SJSA1 (cell line): ENCODE measurements at regions not wholly inside any gene's neighbourhood (a gene's known extent, or its start where the extent isn't known, plus 50 kb on each side); places are given as distances from the start of the nearest gene placed in this dataset.

Experiments
- DNase-seq, 2 experiments: peaks; one replicate each; pipeline ENCODE4 v3.0.0-alpha.2; 2015 to 2020; ENCODE audit warnings: low spot score in 2 of 2, low read depth in 1 of 2
- H3K27ac ChIP-seq: fragments of 250-450 bp; sonication (Bioruptor Pico); 2 replicates; pipeline ENCODE4 v1.5.1; 2020; ENCODE audit warnings: mild to moderate bottlenecking, moderate library complexity
- H3K27me3 ChIP-seq: fragments of 250-450 bp; sonication (Bioruptor Pico); replicated peaks from 2 replicates; pipeline ENCODE4 v1.5.1; 2020; ENCODE audit warnings: mild to moderate bottlenecking, moderate library complexity
- H3K36me3 ChIP-seq: fragments of 250-450 bp; sonication (Bioruptor Pico); 2 replicates; pipeline ENCODE4 v1.5.1; 2020; ENCODE audit warnings: mild to moderate bottlenecking
- H3K4me1 ChIP-seq: fragments of 250-450 bp; sonication (Bioruptor Pico); replicated peaks from 2 replicates; pipeline ENCODE4 v1.6.1; 2021; ENCODE audit warnings: mild to moderate bottlenecking
- H3K4me3 ChIP-seq: fragments of 250-450 bp; sonication (Bioruptor Pico); 2 replicates; pipeline ENCODE4 v1.5.1; 2020; ENCODE audit warnings: mild to moderate bottlenecking
- H3K9me3 ChIP-seq: fragments of 250-450 bp; sonication (Bioruptor Pico); replicated peaks from 2 replicates; pipeline ENCODE4 v1.5.1; 2020; ENCODE audit warnings: mild to moderate bottlenecking

DNA sequence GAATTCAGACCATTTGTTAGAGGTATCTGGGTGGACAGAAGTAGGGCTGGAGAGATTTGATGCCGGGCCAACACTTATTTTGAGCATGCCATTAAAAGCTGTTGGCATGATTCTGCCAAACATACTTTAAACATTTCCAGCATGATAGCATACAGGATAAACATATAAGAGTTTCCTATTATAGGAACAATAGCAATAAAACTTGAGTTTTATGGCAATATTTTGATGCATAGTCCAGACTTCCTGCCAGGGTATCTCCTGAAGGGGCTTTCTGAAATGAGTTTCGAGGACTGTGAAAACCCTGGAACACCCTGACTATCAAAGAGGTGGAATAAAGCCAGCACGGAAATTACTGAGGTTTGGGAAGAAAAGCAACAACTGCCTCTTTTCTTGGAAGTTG, 1398.0 kb upstream of the NXPH2 start:
- peak in 1 of 2 experiments; percentile 2 for DNase-seq
- Histone ChIP-seq H3K27ac (no peak overlapping the region), H3K27me3 (no peaks in the 10 kb centered on the region), H3K36me3 (no peaks in the 10 kb centered on the region), H3K4me1 (no peaks in the 10 kb centered on the region), H3K4me3 (no peak overlapping the region), H3K9me3 (no peaks in the 10 kb centered on the region)

DNA sequence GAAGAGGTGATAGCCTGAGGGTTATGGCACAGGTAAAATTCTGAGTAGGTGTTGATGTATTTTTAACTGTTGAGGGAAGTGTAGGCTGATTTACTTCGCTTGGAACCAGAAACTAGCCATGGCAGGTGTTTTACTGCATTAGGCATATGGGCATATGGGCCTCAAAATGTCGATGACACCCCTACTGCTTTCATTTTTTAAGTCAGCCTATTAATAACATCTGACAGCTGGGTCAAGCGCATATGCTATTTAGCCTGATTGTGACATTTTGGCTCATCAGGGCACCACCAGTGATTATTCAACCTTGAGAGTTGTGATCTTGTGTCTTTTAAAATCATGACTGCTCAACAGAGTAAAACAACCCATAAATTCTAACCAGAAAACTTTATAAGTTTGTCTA, 1396.9 kb upstream of the NXPH2 start:
- Histone ChIP-seq H3K36me3 (no peaks in the 10 kb centered on the region), H3K4me3 (no peak overlapping the region), H3K4me1 (no peaks in the 10 kb centered on the region), H3K9me3 (no peaks in the 10 kb centered on the region), H3K27me3 (no peaks in the 10 kb centered on the region), H3K27ac (no peak overlapping the region)
- DNase-seq, result no peak

DNA sequence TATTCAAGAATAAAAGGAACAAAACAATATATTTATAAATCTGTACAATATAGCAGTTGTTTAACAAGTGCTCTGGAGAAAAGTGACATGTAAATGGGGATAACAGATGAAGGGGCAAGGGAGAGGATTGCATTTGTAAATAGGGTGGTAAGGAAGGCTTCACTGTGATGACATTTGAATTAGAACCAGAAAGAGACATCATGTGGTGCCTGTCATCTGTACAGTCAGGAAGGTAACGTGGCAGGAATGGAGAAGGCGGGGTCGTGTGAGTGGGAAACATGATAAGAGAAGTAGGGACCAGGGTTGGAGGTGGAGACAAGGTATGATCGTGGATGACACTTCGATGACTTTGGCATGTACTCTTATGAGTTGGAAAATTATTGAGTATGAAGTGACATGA, 1393.6 kb upstream of the NXPH2 start:
- Histone ChIP-seq H3K27me3 (no peaks in the 10 kb centered on the region), H3K4me1 (no peaks in the 10 kb centered on the region), H3K27ac (no peak overlapping the region), H3K4me3 (no peak overlapping the region), H3K36me3 (no peaks in the 10 kb centered on the region; the same call in 1 of the 2 replicates), H3K9me3 (no peaks in the 10 kb centered on the region; the same call in 1 of the 2 replicates)
- no peak for DNase-seq

DNA sequence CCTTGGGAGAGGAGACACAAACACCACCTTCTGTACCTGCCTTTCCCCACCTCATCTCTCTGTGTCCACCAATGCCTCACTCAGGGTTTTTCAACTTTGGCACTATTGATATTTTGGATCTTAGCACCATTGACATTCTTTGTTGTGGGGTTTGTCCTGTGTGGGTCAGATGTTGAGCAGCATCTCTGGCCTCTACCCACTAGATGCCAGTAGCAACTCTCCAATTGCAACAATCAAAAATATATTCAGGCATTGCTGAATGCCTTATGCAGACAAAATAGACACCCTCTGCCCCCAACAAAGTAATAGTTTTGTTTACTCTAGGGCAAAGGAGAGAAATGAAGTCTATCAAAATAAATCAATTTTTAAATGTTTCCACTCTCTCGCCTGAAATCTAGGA, 1384.3 kb upstream of the NXPH2 start:
- Histone ChIP-seq H3K4me3 (no peak overlapping the region), H3K36me3 (no peaks in the 10 kb centered on the region), H3K9me3 (peaks cover 3% of the 10 kb centered on the region; the same call in 1 of the 2 replicates), H3K27me3 (no peaks in the 10 kb centered on the region), H3K27ac (no peak overlapping the region), H3K4me1 (no peaks in the 10 kb centered on the region)
- no peak for DNase-seq

DNA sequence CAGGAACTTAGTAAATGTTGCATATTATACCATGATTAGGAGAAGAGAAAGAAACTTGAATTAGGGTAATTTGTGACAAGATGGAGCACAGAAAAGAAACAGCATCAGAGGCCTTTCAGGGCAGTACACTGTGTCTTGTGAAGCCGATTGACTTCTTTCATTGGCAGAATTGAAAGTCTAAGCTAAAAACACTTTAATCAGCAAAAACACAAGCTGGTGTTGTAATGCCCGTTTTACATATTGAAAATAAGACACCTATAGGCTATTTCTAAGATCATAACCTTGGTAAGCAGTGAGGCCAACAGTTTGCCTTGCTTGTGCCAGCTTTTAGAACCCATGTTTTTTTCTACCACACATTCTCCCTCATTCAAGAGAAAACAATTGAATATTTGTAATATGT, 1378.1 kb upstream of the NXPH2 start:
- Histone ChIP-seq H3K27ac (no peak overlapping the region), H3K4me3 (no peak overlapping the region), H3K27me3 (no peaks in the 10 kb centered on the region), H3K36me3 (no peaks in the 10 kb centered on the region), H3K9me3 (0 out of 2 replicates have a peak, but pooled peaks cover 3% of the 10 kb centered on the region), H3K4me1 (no peaks in the 10 kb centered on the region)
- DNase-seq, result no peak

DNA sequence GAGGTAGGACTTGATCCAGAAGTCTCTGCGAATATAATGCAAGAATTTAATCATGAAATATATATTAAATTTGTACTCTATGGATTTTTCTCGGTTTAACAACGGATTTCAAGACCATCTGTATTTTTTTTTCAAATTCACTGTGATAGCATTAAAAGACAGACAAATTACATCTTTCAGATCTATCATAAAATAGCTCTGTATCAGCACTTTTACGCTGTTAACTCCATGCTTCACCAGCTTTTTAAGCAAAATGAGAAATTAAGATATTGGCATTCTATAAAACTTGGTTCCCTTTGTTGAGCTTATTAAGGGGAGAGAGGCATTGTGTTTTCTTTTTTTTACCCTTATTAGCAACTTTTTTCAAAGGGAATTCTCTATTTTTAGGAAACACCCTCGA, 1377.6 kb upstream of the NXPH2 start:
- Histone ChIP-seq H3K4me3 (no peak overlapping the region), H3K36me3 (no peaks in the 10 kb centered on the region), H3K27ac (no peak overlapping the region), H3K27me3 (no peaks in the 10 kb centered on the region), H3K4me1 (no peaks in the 10 kb centered on the region), H3K9me3 (0 out of 2 replicates have a peak, but pooled peaks cover 3% of the 10 kb centered on the region)
- DNase-seq, result no peak

DNA sequence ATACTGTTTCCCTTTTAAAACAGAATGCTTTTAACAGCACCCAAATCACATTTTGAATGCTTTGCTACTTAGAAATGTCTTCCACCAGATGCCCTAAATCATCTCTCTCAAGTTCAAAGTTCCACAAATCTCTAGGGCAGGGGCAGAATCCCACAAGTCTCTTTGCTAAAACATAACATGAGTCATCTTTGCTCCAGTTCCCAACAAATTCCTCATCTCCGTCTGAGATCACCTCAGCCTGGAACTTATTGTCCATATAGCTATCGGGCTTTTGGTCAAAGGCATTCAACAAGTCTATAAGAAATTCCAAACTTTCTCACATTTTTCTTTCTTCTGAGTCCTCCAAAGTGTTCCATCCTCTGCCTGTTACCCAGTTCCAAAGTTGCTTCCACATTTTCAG, 1374.5 kb upstream of the NXPH2 start:
- no peaks in the 10 kb centered on the region for H3K27me3 ChIP-seq
- H3K27ac ChIP-seq, result no peak overlapping the region
- H3K36me3 ChIP-seq, result no peaks in the 10 kb centered on the region
- no peak for DNase-seq
- no peaks in the 10 kb centered on the region for H3K4me1 ChIP-seq
- H3K9me3 ChIP-seq, result no peaks in the 10 kb centered on the region
- no peak overlapping the region for H3K4me3 ChIP-seq

DNA sequence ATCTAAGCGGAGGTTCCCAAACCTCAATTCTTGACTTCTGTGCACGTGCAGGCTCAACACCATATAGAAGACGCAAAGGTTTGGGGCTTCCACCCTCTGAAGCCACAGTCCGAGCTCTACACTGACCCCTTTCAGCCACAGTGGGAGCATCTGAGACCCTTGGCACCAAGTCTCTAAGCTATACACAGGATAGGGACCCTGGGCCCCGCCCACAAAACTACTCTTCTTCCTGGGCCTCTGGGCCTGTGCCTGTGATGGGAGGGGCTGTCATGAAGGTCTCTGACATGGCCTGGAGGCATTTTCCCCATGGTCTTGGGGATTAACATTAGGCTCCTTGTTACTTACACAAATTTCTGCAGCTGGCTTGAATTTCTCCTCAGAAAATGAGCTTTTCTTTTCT, 1374.1 kb upstream of the NXPH2 start:
- Histone ChIP-seq H3K4me3 (no peak overlapping the region), H3K36me3 (no peaks in the 10 kb centered on the region), H3K27me3 (no peaks in the 10 kb centered on the region), H3K4me1 (no peaks in the 10 kb centered on the region), H3K27ac (no peak overlapping the region), H3K9me3 (no peaks in the 10 kb centered on the region)
- DNase-seq, result no peak

DNA sequence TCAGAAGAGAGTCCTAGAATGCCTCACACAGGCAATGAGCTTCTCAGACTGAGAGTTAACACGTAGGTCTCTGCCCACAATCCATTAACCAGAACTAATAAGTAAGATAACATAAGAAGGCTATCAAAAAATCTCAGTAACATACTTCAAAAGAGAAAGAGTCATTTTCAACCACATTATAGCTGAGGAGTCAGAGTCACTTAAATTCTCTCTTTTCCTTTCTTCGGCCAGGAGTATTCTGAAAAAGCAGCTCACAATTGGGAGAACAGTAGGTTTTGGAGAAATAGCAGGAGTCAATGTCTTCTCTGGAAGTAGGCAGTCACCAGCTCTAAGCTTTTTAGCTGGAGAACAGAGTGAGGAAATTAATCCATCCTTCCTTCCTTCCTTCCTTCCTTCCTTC, 1364.4 kb upstream of the NXPH2 start:
- no peak overlapping the region for H3K27ac ChIP-seq
- no peaks in the 10 kb centered on the region for H3K27me3 ChIP-seq
- DNase-seq, result no peak
- no peaks in the 10 kb centered on the region for H3K36me3 ChIP-seq
- H3K4me1 ChIP-seq, result no peaks in the 10 kb centered on the region
- no peaks in the 10 kb centered on the region for H3K9me3 ChIP-seq
- no peak overlapping the region for H3K4me3 ChIP-seq

DNA sequence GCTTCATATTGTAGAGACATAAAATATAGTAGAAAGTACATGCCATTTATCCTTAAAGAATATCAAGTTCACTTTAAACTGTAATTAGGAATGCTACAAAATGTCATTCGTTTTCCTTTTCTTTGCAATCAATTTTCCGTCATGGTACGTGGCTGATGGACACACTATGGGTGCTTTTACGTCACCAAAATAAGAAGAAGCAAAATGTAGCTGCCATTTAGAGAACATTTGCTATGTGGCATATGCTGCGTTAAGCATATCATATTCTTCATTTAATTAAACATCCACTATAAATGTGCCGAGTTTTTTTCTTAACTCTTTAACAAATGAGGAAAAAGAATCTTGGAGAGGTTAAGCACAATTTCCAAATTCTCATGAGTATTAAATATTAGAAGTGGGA, 1358.5 kb upstream of the NXPH2 start:
- no peak for DNase-seq
- Histone ChIP-seq H3K36me3 (no peaks in the 10 kb centered on the region), H3K9me3 (no peaks in the 10 kb centered on the region), H3K4me3 (no peak overlapping the region), H3K4me1 (no peaks in the 10 kb centered on the region), H3K27me3 (no peaks in the 10 kb centered on the region), H3K27ac (no peak overlapping the region)

DNA sequence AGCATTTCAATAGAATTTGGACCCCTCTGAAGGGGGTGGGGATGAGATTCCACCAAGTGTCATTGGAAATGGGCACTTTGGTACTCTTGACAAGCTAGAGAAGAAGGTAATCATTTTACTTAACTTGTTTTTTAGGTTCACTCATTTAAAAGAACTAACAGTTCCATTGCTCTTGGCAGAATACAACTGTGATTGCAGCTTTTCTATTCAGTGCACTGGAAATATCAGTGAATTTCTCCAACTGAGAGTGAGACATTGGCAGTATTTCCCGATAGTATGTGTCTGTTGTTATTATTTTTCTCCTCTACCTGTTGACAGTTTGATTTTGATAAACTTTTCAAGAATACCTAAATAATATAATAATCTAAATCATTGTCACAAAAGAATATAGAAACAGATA, 1356.7 kb upstream of the NXPH2 start:
- Histone ChIP-seq H3K27ac (no peak overlapping the region), H3K4me1 (no peaks in the 10 kb centered on the region), H3K27me3 (no peaks in the 10 kb centered on the region), H3K4me3 (no peak overlapping the region), H3K9me3 (no peaks in the 10 kb centered on the region), H3K36me3 (no peaks in the 10 kb centered on the region)
- DNase-seq, result no peak

DNA sequence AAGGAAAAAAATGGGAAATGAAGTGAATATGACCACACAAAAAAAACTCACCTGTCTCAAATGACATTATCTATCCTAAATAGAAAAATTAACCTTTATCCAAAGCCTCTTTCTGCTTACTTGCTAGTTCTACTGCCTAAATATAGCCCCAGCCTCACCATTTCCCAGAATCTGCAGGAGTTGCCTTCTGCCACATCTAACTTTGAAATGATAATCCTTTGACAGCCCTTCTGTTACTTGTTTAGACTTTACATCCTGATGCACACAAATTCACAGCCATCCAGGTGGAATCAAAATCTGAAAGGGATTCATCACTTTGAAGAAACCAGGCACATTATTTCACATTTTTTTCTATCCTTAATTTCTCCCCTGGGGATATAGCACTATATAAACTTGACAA, 1356.2 kb upstream of the NXPH2 start:
- Histone ChIP-seq H3K4me1 (no peaks in the 10 kb centered on the region), H3K4me3 (no peak overlapping the region), H3K27ac (no peak overlapping the region), H3K36me3 (no peaks in the 10 kb centered on the region), H3K9me3 (no peaks in the 10 kb centered on the region), H3K27me3 (no peaks in the 10 kb centered on the region)
- DNase-seq, result no peak

DNA sequence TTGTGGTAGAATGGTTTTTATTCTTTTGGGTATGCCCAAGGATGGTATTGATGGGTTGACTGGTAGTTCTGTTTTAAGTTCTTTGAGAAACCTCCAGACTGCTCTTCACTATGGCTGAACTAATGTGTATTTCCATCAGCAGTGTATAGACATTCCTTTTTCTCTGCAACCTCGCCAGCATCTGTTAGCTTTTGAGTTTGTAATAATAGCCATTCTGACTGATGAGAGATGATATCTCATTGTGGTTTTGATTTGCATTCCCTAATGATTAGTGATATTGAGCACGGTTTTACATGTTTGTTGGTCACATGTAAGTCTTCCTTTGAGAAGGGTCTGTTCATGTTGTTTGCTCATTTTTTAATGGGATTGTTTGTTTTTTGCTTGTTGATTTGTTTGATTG, 1348.7 kb upstream of the NXPH2 start:
- no peaks in the 10 kb centered on the region for H3K4me1 ChIP-seq
- H3K27ac ChIP-seq, result no peak overlapping the region
- no peak for DNase-seq
- H3K9me3 ChIP-seq, result no peaks in the 10 kb centered on the region; the same call in 1 of the 2 replicates
- no peak overlapping the region for H3K4me3 ChIP-seq
- no peaks in the 10 kb centered on the region for H3K27me3 ChIP-seq
- H3K36me3 ChIP-seq, result no peaks in the 10 kb centered on the region

DNA sequence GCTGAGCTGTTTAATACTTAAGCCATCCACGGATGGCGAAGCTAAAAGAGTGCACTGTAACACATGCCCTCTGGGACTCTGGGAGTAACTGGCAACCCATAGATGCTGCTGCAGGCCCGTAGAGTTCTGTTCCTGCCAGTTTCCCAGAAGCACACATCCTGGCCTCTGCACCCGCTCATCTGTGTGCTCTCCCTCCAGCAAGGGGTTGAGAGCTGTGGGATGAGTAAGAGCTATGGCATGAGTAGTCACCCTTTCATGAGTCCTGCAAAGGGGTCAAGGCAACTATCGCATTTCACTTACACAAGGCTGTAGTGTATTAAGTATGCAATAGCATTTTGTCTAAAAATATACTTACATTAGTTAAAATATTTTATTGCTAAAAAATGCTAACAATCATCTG, 1341.8 kb upstream of the NXPH2 start:
- DNase-seq, result no peak
- H3K4me1 ChIP-seq, result no peaks in the 10 kb centered on the region
- H3K4me3 ChIP-seq, result no peak overlapping the region

DNA sequence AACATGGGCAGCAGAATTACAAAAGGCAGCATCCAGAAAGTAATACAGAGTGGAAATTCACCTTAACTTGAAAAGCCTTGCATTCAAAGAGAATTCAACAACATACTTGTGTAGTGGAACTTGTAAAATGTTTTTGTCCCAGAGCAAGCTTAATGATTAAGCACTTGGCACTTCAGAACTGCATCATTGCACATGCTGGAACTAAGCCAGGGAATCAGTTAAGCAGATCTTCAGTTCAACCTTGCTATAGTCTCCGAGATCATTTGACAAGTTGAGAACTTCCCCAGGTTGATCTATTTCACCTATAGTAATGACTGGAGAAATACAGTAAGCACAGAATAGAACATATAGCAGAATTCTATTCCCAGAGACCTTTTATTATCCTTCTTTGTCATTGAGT, 1337.2 kb upstream of the NXPH2 start:
- H3K9me3 ChIP-seq, result no peaks in the 10 kb centered on the region; the same call in 1 of the 2 replicates

More for the DNA sequence above, 1341.8 kb upstream of the NXPH2 start:
- Histone ChIP-seq H3K36me3 (no peaks in the 10 kb centered on the region), H3K27ac (no peak overlapping the region), H3K9me3 (no peaks in the 10 kb centered on the region; the same call in none of the 2 replicates), H3K27me3 (no peaks in the 10 kb centered on the region)

More for the DNA sequence above, 1337.2 kb upstream of the NXPH2 start:
- no peak overlapping the region for H3K27ac ChIP-seq
- no peaks in the 10 kb centered on the region for H3K36me3 ChIP-seq
- no peak overlapping the region for H3K4me3 ChIP-seq
- DNase-seq, result no peak
- no peaks in the 10 kb centered on the region for H3K27me3 ChIP-seq
- no peaks in the 10 kb centered on the region for H3K4me1 ChIP-seq
